GM19397 (cell line): ENCODE measurements at regions not wholly inside any gene's neighbourhood (a gene's known extent, or its start where the extent isn't known, plus 50 kb on each side); places are given as distances from the start of the nearest gene placed in this dataset.

Experiments used
- ATAC-seq: cut with Tn5 transposase; IDR thresholded peaks from one replicate; pipeline ENCODE4 v1.9.1; 2021; ENCODE audit warnings: mild to moderate bottlenecking, moderate library complexity; ENCODE audit not compliant: unreplicated experiment

GRCh38 chr11:91688672-91689071, 535.9 kb upstream of the FAT3 start:
- ATAC-seq, result no peak

- no peak for ATAC-seq
Observed at GRCh38 chr11:91686700-91687099, 537.9 kb upstream of the FAT3 start.

- no peak for ATAC-seq
Observed at GRCh38 chr11:91686281-91686680, 538.3 kb upstream of the FAT3 start.

- no peak for ATAC-seq
Observed at GRCh38 chr11:91673705-91674104, 550.9 kb upstream of the FAT3 start.

- no peak for ATAC-seq
Observed at GRCh38 chr11:91664521-91664920, 560.1 kb upstream of the FAT3 start.

- no peak for ATAC-seq
Observed at GRCh38 chr11:91660036-91660435, 564.6 kb upstream of the FAT3 start.

- no peak for ATAC-seq
Observed at GRCh38 chr11:91654686-91655085, 569.9 kb upstream of the FAT3 start.

- ATAC-seq, result no peak
Observed at GRCh38 chr11:91653079-91653754, 571.4 kb upstream of the FAT3 start.

GRCh38 chr11:91650802-91651201, 573.8 kb upstream of the FAT3 start:
- no peak for ATAC-seq

- no peak for ATAC-seq
Observed at GRCh38 chr11:91641153-91641552, 583.5 kb upstream of the FAT3 start.

GRCh38 chr11:91639359-91639758, 585.3 kb upstream of the FAT3 start:
- no peak for ATAC-seq

- no peak for ATAC-seq
Observed at GRCh38 chr11:91630916-91631673, 593.5 kb upstream of the FAT3 start.

GRCh38 chr11:91625495-91625894, 599.1 kb upstream of the FAT3 start:
- no peak for ATAC-seq

GRCh38 chr11:91624021-91624420, 600.6 kb upstream of the FAT3 start:
- no peak for ATAC-seq

- ATAC-seq, result no peak
Observed at GRCh38 chr11:91608677-91609076, 615.9 kb upstream of the FAT3 start.

- ATAC-seq, result no peak
Observed at GRCh38 chr11:91596111-91596510, 628.5 kb upstream of the FAT3 start.

- ATAC-seq, result no peak
Observed at GRCh38 chr11:91591021-91591420, 633.6 kb upstream of the FAT3 start.

- no peak for ATAC-seq
Observed at GRCh38 chr11:91587131-91587530, 637.5 kb upstream of the FAT3 start.

GRCh38 chr11:91585035-91585801, 639.4 kb upstream of the FAT3 start:
- no peak for ATAC-seq

GRCh38 chr11:91563176-91563575, 661.4 kb upstream of the FAT3 start:
- no peak for ATAC-seq

- ATAC-seq, result no peak
Observed at GRCh38 chr11:91560434-91560833, 664.2 kb upstream of the FAT3 start.

GRCh38 chr11:91538065-91538464, 686.6 kb upstream of the FAT3 start:
- no peak for ATAC-seq
